Tibial nerve (tissue), 4 donors: ENCODE measurements at regions not wholly inside any gene's neighbourhood (a gene's known extent, or its start where the extent isn't known, plus 50 kb on each side); places are given as distances from the start of the nearest gene placed in this dataset.

Source experiments
- CTCF ChIP-seq, 5 experiments: fragments of 200-600 bp in 3 of 5; fragments of 450-650 bp in 2 of 5; sonication (generic) in 3 of 5; IDR thresholded peaks; one replicate each; pipeline ENCODE4 v1.5.1; 2016 to 2019; ENCODE audit warnings: antibody characterized with exemption in 5 of 5, mild to moderate bottlenecking in 3 of 5, moderate library complexity in 2 of 5
- EP300 ChIP-seq, 2 donors: sonication (generic); formaldehyde crosslinking; IDR thresholded peaks; one replicate each; pipeline ENCODE4 v1.6.1; 2017; ENCODE audit warnings: antibody characterized with exemption in 2 of 2, mild to moderate bottlenecking in 1 of 2
- POLR2A ChIP-seq, 2 donors: fragments of 450-650 bp; IDR thresholded peaks; one replicate each; pipeline ENCODE4 v1.6.1; 2017; ENCODE audit warnings: antibody characterized with exemption in 2 of 2, mild to moderate bottlenecking in 2 of 2, moderate library complexity in 2 of 2

GRCh38 chr2:107027810-107028209, 141.8 kb upstream of the ST6GAL2 start:
- TF ChIP-seq CTCF (IDR thresholded peaks at IDR 0.05) (no peak), POLR2A (IDR thresholded peaks at IDR 0.05) (no peak), EP300 (IDR thresholded peaks at IDR 0.05) (no peak)
